K562 (cell line): ENCODE measurements at regions not wholly inside any gene's neighbourhood (a gene's known extent, or its start where the extent isn't known, plus 50 kb on each side); places are given as distances from the start of the nearest gene placed in this dataset.

ENCODE experiments used
- MYC ChIP-seq, 2 experiments: fragments of 250-450 bp in 1 of 2; sonication (Bioruptor Pico) in 1 of 2; IDR thresholded peaks; 2 replicates each; pipeline versions ENCODE4 v1.5.1 to v1.6.1; 2012 to 2021; ENCODE audit warnings: low read depth in 2 of 2, borderline replicate concordance in 1 of 2, improper control_type of control experiment in 1 of 2, low read length in 1 of 2, mild to moderate bottlenecking in 1 of 2, moderate library complexity in 1 of 2
- POLR2H ChIP-seq: IDR thresholded peaks from 2 replicates; pipeline ENCODE4 v1.6.1; 2016; ENCODE audit warnings: missing genetic modification characterization, low read depth, mild to moderate bottlenecking, control low read depth, missing compliant biosample characterization, moderate library complexity
- ZC3H4 ChIP-seq: sonication (generic); formaldehyde crosslinking; IDR thresholded peaks from 2 replicates; pipeline ENCODE4 v1.9.0; 2021; ENCODE audit warnings: missing genetic modification reagents, borderline replicate concordance
- TF ChIP-seq, protein P1 (sequence below), 3 experiments: IDR thresholded peaks in 2 of 3; conservative IDR thresholded peaks in 1 of 3; 2 replicates each; pipeline ENCODE4 v1.5.1; 2011 to 2012; ENCODE audit warnings: low read length in 3 of 3, mild to moderate bottlenecking in 3 of 3, control low read depth in 2 of 3, improper control_type of control experiment in 1 of 3, inconsistent platforms in 1 of 3, low read depth in 1 of 3, mixed read lengths in 1 of 3, moderate library complexity in 1 of 3; ENCODE audit not compliant: insufficient read depth in 2 of 3

DNA sequence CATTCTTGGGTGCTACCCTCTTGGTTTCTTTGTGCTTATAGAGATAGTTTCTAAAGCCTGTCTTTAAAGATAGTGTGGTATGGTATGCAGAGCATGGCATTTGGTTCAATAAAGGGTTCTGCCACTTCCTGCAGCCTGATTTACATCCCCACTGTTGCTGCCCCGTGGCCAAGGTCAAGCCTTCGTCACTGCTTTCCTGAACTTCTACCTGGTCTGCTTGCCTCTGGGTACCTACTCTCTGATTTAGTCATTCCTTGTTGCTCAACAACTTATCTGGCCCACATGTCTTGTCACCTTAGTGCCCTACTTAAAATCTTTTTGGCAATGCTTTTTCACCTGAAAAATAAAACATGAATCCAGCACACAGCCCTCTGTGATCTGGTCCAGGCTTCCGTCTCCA, 352.9 kb downstream of the LPIN1 start:
- TF ChIP-seq, protein P1, sequence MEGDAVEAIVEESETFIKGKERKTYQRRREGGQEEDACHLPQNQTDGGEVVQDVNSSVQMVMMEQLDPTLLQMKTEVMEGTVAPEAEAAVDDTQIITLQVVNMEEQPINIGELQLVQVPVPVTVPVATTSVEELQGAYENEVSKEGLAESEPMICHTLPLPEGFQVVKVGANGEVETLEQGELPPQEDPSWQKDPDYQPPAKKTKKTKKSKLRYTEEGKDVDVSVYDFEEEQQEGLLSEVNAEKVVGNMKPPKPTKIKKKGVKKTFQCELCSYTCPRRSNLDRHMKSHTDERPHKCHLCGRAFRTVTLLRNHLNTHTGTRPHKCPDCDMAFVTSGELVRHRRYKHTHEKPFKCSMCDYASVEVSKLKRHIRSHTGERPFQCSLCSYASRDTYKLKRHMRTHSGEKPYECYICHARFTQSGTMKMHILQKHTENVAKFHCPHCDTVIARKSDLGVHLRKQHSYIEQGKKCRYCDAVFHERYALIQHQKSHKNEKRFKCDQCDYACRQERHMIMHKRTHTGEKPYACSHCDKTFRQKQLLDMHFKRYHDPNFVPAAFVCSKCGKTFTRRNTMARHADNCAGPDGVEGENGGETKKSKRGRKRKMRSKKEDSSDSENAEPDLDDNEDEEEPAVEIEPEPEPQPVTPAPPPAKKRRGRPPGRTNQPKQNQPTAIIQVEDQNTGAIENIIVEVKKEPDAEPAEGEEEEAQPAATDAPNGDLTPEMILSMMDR (IDR thresholded peaks at IDR 0.05 in 2 of 3, conservative IDR thresholded peaks at IDR 0.05 in 1 of 3; ENCODE audit: insufficient read depth in 2 of 3, low read depth in 1 of 3, low read length in 3 of 3), result no peak
- TF ChIP-seq POLR2H (tag) (no peak), ZC3H4 (CRISPR knock-in tag) (no peak), MYC (IDR thresholded peaks at IDR 0.05; ENCODE audit: low read depth, low read length) (no peak), MYC (CRISPR knock-in tag; IDR thresholded peaks at IDR 0.05; ENCODE audit: borderline replicate concordance, low read depth) (no peak)
